Activated T-cell treated with anti-CD3 and anti-CD28 coated beads, Interleukin-2, amount 50 U/mL, for 72 hours (primary cell): ENCODE measurements at regions not wholly inside any gene's neighbourhood (a gene's known extent, or its start where the extent isn't known, plus 50 kb on each side); places are given as distances from the start of the nearest gene placed in this dataset.

ENCODE experiments used
- ATAC-seq, 2 donors: fragments of 150-1000 bp; cut with Tn5 transposase; replicated peaks in 1 of 2; 2 replicates each; pipeline ENCODE4 v1.10.0; 2021; ENCODE audit warnings: moderate library complexity in 2 of 2, mild to moderate bottlenecking in 1 of 2
- DNase-seq, 2 donors: peaks; one replicate each; pipeline ENCODE4 v3.0.0; 2021 to 2022; ENCODE audit warnings: mixed read lengths in 1 of 2
- H3K27ac Mint-ChIP-seq: one replicate; pipeline ENCODE4 v1.8.0; 2022; ENCODE audit warnings: mild to moderate bottlenecking, moderate library complexity, mixed read lengths
- H3K27me3 Mint-ChIP-seq: one replicate; pipeline ENCODE4 v1.8.0; 2022; ENCODE audit warnings: low read depth, mixed read lengths
- H3K36me3 Mint-ChIP-seq, 2 donors: one replicate each; pipeline ENCODE4 v1.8.0; 2022; ENCODE audit warnings: mixed read lengths in 2 of 2, mild to moderate bottlenecking in 1 of 2; ENCODE audit not compliant: insufficient read depth in 2 of 2
- H3K4me1 Mint-ChIP-seq: one replicate; pipeline ENCODE4 v1.8.0; 2022; ENCODE audit warnings: low read depth, mixed read lengths
- H3K4me3 Mint-ChIP-seq, 2 donors: one replicate each; pipeline ENCODE4 v1.8.0; 2022; ENCODE audit warnings: mild to moderate bottlenecking in 2 of 2, mixed read lengths in 2 of 2, moderate library complexity in 2 of 2
- H3K9me3 Mint-ChIP-seq, 2 donors: one replicate each; pipeline ENCODE4 v1.8.0; 2022; ENCODE audit warnings: mixed read lengths in 2 of 2

DNA sequence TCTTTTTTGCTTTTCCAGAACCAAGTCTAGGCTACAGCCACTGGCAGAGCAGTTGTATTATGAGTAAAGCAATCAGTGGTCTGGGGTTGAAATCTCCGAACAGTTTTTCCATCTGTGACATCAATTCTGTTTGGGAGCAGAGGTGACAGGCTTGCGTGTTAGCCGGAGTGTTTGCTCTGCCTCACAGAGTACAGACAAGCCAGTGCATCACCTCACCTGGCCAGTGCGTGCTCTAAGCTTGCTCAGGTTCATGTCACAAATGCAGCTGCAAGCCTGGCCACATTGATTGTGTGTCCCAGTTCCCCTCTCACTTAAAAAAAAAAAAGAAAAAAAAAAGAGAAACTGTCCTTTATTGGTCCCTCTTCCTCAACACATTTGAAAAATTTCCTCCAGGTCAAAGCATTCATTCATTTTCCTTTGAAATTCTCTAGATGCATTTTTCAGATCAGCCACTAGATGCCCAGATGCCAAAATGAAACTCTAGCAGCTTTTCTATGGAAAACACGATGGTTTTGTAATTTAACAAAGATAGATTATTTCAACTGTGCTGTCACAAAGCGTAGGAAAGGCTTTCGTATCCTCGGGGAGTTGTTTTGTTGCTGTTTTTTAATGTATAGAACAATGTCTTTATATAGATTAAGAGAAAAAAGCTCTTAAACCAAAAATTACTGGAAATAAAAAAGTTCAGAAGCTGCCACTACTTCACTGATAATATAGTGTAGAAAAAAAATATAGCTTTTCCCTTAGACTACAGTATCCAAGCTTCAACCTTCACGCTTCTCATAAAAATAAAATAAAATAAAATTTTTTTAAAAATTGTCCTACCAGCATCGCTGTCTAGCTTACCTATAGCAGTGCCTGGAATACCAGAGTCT, 585.5 kb downstream of the TLE1 start:
- Mint-ChIP-seq H3K27me3 (peaks cover 9% of the 10 kb centered on the region), H3K36me3 (no peaks in the 10 kb centered on the region), H3K27ac (no peak overlapping the region), H3K9me3 (peaks cover 1 to 8% of the 10 kb centered on the region in 2 donors), H3K4me1 (no peaks in the 10 kb centered on the region), H3K4me3 (no peak overlapping the region)
- no peak for DNase-seq
- ATAC-seq = no peak

DNA sequence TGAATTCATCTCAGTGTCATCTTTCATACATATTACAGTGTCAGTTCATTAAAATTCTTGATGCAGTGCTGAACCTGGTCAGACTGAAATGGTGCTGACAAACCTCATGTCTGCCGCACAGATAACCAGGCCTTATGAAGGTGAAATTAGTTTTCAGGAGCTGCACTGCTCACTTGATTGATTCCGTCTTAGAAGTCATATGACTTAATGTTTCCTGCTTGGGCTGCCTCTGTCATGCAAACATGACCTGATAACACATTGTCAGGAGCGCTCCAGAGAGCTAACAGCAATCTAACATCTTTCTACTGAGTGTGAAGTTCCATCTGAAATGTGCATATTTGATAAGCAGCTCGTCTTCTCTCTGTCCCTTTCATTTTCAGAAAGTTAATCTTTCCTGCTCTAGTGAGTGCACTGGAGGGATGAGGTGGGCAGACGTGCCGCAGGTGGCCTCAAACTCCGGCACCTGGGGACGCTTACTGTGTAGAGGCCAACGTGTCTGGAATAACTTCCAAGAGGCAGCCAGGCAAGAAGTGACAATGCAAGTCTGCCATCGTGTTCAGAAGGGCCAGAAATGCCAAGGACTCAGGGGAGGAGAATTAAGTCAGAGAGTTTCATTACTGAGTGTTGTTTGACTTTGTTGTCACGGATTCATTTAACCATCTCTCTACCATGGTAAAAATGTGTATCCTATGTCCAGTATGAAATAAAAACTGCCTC, 592.1 kb downstream of the TLE1 start:
- peaks cover 1 to 2% of the 10 kb centered on the region in 2 donors for H3K36me3 Mint-ChIP-seq
- no peaks in the 10 kb centered on the region for H3K27me3 Mint-ChIP-seq
- ATAC-seq = no peak
- H3K9me3 Mint-ChIP-seq = peaks cover 4 to 10% of the 10 kb centered on the region in 2 donors
- H3K4me3 Mint-ChIP-seq = no peak overlapping the region
- H3K4me1 Mint-ChIP-seq = no peaks in the 10 kb centered on the region
- no peak for DNase-seq
- H3K27ac Mint-ChIP-seq = no peak overlapping the region

DNA sequence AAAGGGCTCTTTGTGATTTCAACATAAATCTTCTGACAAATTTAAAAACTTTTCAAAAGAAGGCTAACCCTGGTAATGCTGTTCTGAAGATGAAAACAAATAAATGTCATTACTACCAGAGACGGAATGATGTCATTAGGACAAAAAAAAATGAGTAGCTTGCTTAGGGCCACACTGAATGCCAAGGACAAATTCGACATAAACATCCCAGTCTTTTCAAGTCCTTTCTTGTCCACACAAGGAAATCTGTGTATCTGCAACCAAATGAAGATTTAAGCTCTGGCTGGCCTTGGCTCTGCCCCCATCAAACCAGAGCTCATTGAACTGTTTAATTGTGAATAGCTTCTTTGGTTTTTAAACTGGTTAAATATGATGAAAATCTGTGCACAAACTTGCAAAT, 592.7 kb downstream of the TLE1 start:
- Mint-ChIP-seq H3K27me3 (no peaks in the 10 kb centered on the region), H3K9me3 (peaks cover 4 to 10% of the 10 kb centered on the region in 2 donors), H3K4me1 (no peaks in the 10 kb centered on the region), H3K36me3 (peaks cover 1 to 2% of the 10 kb centered on the region in 2 donors), H3K27ac (no peak overlapping the region), H3K4me3 (no peak overlapping the region)
- no peak for DNase-seq
- no peak for ATAC-seq

DNA sequence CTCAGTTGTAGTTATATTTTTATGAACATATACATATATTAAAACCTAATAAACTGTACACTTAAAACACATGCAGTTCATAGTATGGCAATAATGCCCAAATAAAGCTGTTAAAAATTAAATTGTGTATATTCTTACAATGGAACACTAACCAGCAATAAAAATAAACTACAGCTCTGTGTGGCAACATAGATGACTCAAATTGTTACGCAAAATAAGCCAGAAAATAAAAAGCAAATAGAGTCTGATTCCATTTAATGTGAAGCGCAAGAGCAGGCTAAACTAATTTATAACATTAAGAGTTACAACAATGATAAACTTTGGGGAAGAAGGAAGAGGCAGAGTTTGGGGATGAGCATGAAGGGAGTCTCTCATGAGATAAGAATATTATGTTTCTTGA, 597.3 kb downstream of the TLE1 start:
- ATAC-seq (no peak), DNase-seq (no peak)
- no peak overlapping the region for H3K4me3 Mint-ChIP-seq
- peaks cover 0 to 1% of the 10 kb centered on the region in 2 donors for H3K36me3 Mint-ChIP-seq
- H3K27ac Mint-ChIP-seq = no peak overlapping the region
- H3K27me3 Mint-ChIP-seq = no peaks in the 10 kb centered on the region
- no peaks in the 10 kb centered on the region for H3K4me1 Mint-ChIP-seq
- peaks cover 0 to 2% of the 10 kb centered on the region in 2 donors for H3K9me3 Mint-ChIP-seq

DNA sequence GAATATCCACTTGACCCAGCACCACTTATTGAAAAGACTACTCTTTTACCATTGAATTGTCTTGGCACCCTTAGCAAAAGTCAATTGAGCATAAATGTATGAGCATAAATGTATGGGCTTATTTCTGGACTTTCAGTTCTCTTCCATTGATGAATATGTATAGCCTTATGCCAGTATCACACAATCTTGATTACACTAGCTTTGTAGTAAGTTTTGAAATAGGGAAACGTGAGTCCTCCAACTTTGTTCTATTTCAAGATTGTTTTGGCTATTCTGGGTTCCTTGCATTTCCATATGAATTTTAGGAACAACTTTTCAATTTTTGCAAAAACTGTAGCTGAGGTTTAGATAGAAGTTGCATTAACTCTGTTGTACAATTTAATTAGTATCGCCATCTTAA, 601.0 kb downstream of the TLE1 start:
- Mint-ChIP-seq H3K36me3 (no peaks in the 10 kb centered on the region), H3K4me3 (no peak overlapping the region), H3K4me1 (no peaks in the 10 kb centered on the region), H3K9me3 (no peaks in the 10 kb centered on the region), H3K27ac (no peak overlapping the region), H3K27me3 (no peaks in the 10 kb centered on the region)
- ATAC-seq = no peak
- no peak for DNase-seq

DNA sequence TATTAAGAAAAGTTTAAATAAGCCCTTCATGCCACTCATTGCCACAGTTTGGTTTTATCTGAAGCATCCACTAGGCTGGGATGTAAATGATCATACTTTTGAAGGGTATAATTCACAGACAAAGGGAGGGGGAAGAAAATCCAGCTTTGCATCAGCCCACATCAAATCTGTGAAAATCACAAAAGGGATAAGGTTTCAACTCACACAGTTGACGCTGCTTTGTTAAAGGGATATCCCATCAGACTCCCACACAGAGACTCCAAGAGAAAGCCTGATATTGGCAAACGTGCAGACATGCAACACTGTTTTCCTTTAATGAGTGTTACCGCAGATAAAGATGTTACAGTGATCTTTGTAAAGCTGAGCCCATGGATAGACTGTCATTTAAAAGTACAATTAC, 602.9 kb downstream of the TLE1 start:
- Mint-ChIP-seq H3K4me1 (no peaks in the 10 kb centered on the region), H3K36me3 (no peaks in the 10 kb centered on the region)
- no peak for ATAC-seq

DNA sequence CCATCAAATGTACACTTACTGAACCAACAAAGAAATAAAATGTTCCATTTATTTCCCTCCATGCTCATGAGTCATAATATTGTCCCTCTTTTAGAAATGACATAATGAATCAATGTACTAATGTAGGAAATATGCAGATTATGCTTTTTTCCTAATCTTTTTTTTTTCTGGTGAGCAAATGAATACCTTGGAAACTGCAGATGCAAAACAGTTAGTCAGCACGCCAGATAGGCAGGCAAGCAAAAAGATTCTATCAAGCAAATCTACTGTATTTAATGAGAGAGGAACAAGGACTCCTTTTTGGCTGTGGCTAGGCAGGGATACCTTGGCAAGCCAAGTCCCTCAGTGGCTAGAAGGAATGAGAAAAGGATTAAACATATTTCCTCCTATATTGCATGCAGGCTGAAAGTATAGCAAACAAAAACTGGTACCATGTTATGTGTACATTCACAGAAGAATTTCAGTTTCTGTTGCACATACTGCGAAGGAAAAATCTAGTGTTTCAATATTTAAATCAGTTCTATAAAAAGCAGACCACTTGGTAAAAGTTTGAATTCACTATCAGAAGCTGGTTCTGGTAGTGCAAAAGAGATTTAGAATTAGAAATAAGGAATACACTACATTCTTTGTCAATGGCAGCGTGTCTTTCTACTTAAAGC, 605.4 kb downstream of the TLE1 start:
- Mint-ChIP-seq H3K4me3 (no peak overlapping the region), H3K27me3 (no peaks in the 10 kb centered on the region), H3K27ac (no peak overlapping the region), H3K4me1 (no peaks in the 10 kb centered on the region), H3K36me3 (no peaks in the 10 kb centered on the region), H3K9me3 (peaks cover 5 to 11% of the 10 kb centered on the region in 2 donors)
- no peak for ATAC-seq
- DNase-seq = no peak

More for the DNA sequence above, 602.9 kb downstream of the TLE1 start:
- peaks cover 0 to 5% of the 10 kb centered on the region in 2 donors for H3K9me3 Mint-ChIP-seq
- no peaks in the 10 kb centered on the region for H3K27me3 Mint-ChIP-seq
- DNase-seq = no peak
- no peak overlapping the region for H3K4me3 Mint-ChIP-seq
- H3K27ac Mint-ChIP-seq = no peak overlapping the region

DNA sequence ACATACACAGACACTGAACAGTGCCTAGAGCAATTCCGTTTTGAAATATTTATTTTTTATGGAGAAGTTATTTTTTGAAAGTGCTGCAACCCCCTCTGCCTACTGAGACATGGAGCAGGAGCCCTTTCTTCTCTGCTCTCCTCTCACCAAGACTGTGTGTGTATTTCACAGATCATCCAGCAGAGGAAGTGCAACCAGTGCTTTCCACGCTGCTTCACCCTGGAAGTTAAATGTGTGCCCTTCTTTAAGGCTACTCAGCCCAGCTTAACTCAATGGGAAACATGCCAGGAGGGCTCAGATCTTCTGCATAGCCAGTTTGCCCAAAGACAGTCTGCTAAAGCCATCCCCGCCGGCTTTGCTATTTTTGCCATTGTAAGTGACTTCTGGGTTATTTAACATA, 606.3 kb downstream of the TLE1 start:
- H3K36me3 Mint-ChIP-seq = no peaks in the 10 kb centered on the region
- ATAC-seq = no peak
- H3K27me3 Mint-ChIP-seq = no peaks in the 10 kb centered on the region
- H3K4me3 Mint-ChIP-seq = no peak overlapping the region
- no peak overlapping the region for H3K27ac Mint-ChIP-seq
- peaks cover 6 to 11% of the 10 kb centered on the region in 2 donors for H3K9me3 Mint-ChIP-seq
- no peak for DNase-seq
- no peaks in the 10 kb centered on the region for H3K4me1 Mint-ChIP-seq

DNA sequence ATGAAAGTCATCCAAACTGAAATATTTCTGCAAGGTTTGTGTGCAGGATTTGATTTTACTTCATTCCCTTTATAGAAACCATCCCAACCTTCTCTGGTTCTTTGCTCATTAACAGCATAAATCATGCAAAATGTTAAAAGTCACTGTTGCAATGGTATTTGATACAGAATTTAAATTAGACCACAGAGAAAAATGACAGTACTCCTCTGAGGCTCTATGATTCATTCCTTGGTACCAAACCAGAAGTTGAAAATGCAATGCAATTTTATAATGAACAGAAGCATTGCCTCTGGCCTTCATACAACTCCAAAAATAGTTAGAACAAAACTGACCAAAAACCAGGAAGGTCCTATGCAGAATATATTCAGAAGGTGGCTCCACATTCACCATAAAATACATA, 607.1 kb downstream of the TLE1 start:
- ATAC-seq (no peak), DNase-seq (no peak)
- H3K36me3 Mint-ChIP-seq = no peaks in the 10 kb centered on the region
- no peak overlapping the region for H3K4me3 Mint-ChIP-seq
- H3K9me3 Mint-ChIP-seq = peaks cover 6 to 11% of the 10 kb centered on the region in 2 donors
- H3K27me3 Mint-ChIP-seq = no peaks in the 10 kb centered on the region
- no peak overlapping the region for H3K27ac Mint-ChIP-seq
- H3K4me1 Mint-ChIP-seq = no peaks in the 10 kb centered on the region

DNA sequence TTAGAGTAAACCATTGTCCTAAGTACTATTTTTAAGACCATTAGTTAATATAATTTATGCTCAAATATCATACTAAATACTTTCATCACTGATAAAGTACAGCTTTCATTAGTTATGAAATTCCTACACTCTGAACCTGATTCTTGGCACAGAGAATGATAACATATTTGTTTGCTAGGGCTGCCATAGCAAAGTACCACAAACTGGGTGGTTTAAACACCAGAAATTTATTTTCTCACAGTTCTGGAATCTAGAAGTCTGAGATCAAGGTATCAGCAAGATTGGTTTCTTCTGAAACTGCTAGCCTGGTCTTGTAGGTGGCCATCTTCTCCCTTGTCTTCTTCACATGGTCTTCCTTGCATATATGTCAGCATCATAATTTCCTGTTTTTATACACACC, 608.4 kb downstream of the TLE1 start:
- no peak overlapping the region for H3K4me3 Mint-ChIP-seq
- no peaks in the 10 kb centered on the region for H3K36me3 Mint-ChIP-seq
- no peak overlapping the region for H3K27ac Mint-ChIP-seq
- peaks cover 6 to 14% of the 10 kb centered on the region in 2 donors for H3K9me3 Mint-ChIP-seq
- ATAC-seq = no peak
- no peak for DNase-seq
- no peaks in the 10 kb centered on the region for H3K4me1 Mint-ChIP-seq
- no peaks in the 10 kb centered on the region for H3K27me3 Mint-ChIP-seq

DNA sequence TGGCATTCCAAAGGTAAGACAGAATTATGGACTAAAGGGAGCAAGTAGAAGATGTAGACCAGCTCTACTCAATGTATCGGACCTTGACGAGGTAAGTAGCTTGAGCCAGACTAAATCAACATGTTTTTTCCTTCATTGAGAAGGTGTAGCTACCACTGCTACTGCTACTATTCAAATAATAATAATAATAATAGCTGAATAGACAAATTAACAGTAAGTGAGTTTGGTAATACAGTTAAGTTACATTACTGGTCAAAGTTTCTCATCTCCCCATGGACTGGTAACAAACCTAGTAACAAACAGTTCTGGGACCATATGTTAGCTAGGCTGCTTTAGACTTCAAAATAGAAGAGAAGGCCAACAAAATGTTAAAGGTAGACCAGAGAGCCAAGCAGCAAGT, 609.2 kb downstream of the TLE1 start:
- Mint-ChIP-seq H3K27ac (no peak overlapping the region), H3K4me3 (no peak overlapping the region), H3K27me3 (no peaks in the 10 kb centered on the region), H3K4me1 (no peaks in the 10 kb centered on the region), H3K9me3 (peaks cover 6 to 14% of the 10 kb centered on the region in 2 donors), H3K36me3 (no peaks in the 10 kb centered on the region)
- DNase-seq (no peak), ATAC-seq (no peak)

DNA sequence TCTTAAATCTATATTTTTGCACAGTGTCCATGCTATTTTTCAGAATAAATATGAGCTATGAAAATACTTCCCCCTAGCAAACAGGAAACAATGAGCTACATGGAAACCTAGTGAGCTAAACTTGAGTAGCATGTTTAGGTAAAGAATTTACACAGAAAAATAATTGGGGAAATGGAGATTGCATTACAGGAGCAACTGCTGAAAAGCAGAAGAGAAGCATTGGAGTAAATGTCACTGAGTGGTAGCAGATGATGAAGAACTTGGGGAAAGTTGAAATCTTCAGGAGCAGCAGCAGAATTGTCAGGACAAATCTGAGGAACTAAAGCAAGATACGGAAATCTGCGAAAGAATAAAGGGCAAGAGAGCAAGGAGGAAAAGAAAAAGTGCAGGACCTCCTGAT, 610.3 kb downstream of the TLE1 start:
- H3K36me3 Mint-ChIP-seq = no peaks in the 10 kb centered on the region
- no peak overlapping the region for H3K27ac Mint-ChIP-seq
- ATAC-seq (no peak), DNase-seq (no peak)
- no peaks in the 10 kb centered on the region for H3K4me1 Mint-ChIP-seq
- H3K27me3 Mint-ChIP-seq = no peaks in the 10 kb centered on the region
- H3K4me3 Mint-ChIP-seq = no peak overlapping the region
- peaks cover 6 to 14% of the 10 kb centered on the region in 2 donors for H3K9me3 Mint-ChIP-seq

DNA sequence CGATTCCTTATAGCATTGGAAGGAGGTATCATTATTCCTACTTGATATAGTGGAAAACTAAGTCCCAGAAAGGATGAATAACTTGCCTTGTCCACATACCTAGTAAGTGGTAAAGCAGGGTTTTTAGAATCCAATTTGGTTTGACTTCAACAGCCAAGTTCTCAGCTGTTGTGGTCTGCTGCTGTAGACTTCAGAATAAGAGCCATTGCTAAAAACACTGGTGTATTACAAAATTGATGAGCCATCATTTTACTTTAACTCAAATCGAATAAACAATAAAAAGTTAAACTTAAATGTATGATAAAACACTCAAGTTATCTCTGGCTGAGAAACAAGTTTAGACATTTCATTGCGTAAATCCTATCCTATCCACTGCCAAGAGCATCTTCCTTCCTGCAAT, 610.8 kb downstream of the TLE1 start:
- ATAC-seq (no peak), DNase-seq (no peak)
- Mint-ChIP-seq H3K36me3 (no peaks in the 10 kb centered on the region), H3K4me3 (no peak overlapping the region), H3K4me1 (no peaks in the 10 kb centered on the region), H3K27ac (no peak overlapping the region), H3K27me3 (no peaks in the 10 kb centered on the region), H3K9me3 (peaks cover 6 to 14% of the 10 kb centered on the region in 2 donors)
